ENCODE measurements at regions not wholly inside any gene's neighbourhood (a gene's known extent, or its start where the extent isn't known, plus 50 kb on each side); places are given as distances from the start of the nearest gene placed in this dataset.

DNA sequence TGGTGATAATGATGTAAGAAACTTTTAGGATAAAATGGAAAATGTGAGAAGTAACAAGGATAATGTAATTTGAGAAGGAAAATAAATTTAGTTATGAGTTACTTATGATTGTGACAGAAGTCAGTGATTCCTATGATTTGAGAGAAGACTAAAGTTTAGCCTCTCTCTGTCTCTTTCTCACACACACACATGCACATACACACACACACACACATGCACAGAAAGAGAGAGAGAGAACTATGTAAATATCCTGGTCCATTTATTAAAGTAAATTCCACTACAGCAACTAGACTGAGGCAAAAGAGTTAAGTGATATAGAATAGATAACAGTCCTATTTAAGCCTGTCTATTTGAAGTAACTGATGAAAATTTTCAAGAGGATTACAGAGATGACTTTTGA lies 375.2 kb downstream of the CD109 start:
- no peak overlapping the region for H3K4me2 ChIP-seq (ENCODE audit: insufficient read depth, low read length)
- intact Hi-C loops (cut with micrococcal nuclease) (no loop called here), in situ Hi-C loops (cut with MboI) (no loop called here)
- H3K9me1 ChIP-seq (ENCODE audit: control insufficient read depth, insufficient read depth, low read length) = no peaks in the 10 kb centered on the region
- TF ChIP-seq KAT8 (IDR thresholded peaks at IDR 0.05; ENCODE audit: low read depth) (no peak), GABPA (tag; conservative IDR thresholded peaks at IDR 0.05; ENCODE audit: low read depth) (no peak), GMEB1 (CRISPR knock-in tag; IDR thresholded peaks at IDR 0.05) (no peak), SMAD2 (IDR thresholded peaks at IDR 0.05; ENCODE audit: low read depth, low read length) (no peak)
- DNase-seq (ENCODE audit: extremely low read depth in 1 of 4, low spot score in 3 of 4) = no peak
- ATAC-seq = no peak
- H3K4me1 ChIP-seq (replicated peaks in 1 of 2; ENCODE audit: control insufficient read depth in 2 of 2, insufficient read depth in 2 of 2, low read length in 2 of 2) = no peaks in the 10 kb centered on the region
- no peak for FAIRE-seq
- no peaks in the 10 kb centered on the region for H3K27me3 ChIP-seq (ENCODE audit: control insufficient read depth in 2 of 2, insufficient read depth in 2 of 2, low read length in 2 of 2)
- H4K20me1 ChIP-seq (replicated peaks; ENCODE audit: control insufficient read depth, insufficient read depth, low read length) = no peaks in the 10 kb centered on the region
- H3K9ac ChIP-seq (ENCODE audit: insufficient read depth in 1 of 2, low read depth in 2 of 2, low read length in 2 of 2) = no peak overlapping the region
- CTCF ChIA-PET (ENCODE audit: low intra/inter-chr PET ratio) = no interaction called here
- no peak overlapping the region for H2AFZ ChIP-seq (ENCODE audit: low read depth, low read length)
- BruUV-seq (replicated peaks) = no TSS peak
- no peak overlapping the region for H3K27ac ChIP-seq (ENCODE audit: extremely low read depth, low read depth, low read length)
- POLR2A ChIA-PET = no interaction called here
- no peaks in the 10 kb centered on the region for H3K9me3 ChIP-seq (replicated peaks; ENCODE audit: control insufficient read depth, insufficient read depth, low read depth, low read length)
- H3K79me2 ChIP-seq (ENCODE audit: control insufficient read depth, insufficient read depth, low read length) = no peaks in the 10 kb centered on the region
- no peaks in the 10 kb centered on the region for H3K36me3 ChIP-seq (ENCODE audit: control insufficient read depth, insufficient read depth, low read length)
- no peak overlapping the region for H3K4me3 ChIP-seq

- 0% methylated on average over 1 of the region's 1 CpG for WGBS (ENCODE audit: insufficient coverage, low coverage, missing lambda C conversion rate)
- intact Hi-C loops (cut with micrococcal nuclease) = no loop called here
- CTCF ChIA-PET (ENCODE audit: low intra/inter-chr PET ratio) = no interaction called here
- Histone ChIP-seq H3K27me3 (ENCODE audit: control insufficient read depth in 2 of 2, insufficient read depth in 2 of 2, low read length in 2 of 2) (no peaks in the 10 kb centered on the region), H3K79me2 (ENCODE audit: control insufficient read depth, insufficient read depth, low read length) (no peaks in the 10 kb centered on the region), H3K36me3 (ENCODE audit: control insufficient read depth, insufficient read depth, low read length) (no peaks in the 10 kb centered on the region), H2AFZ (ENCODE audit: low read depth, low read length) (no peak overlapping the region), H3K9me3 (replicated peaks; ENCODE audit: control insufficient read depth, insufficient read depth, low read depth, low read length) (no peaks in the 10 kb centered on the region), H3K4me2 (ENCODE audit: insufficient read depth, low read length) (no peak overlapping the region), H3K27ac (ENCODE audit: extremely low read depth, low read depth, low read length) (no peak overlapping the region), H3K4me3 (no peak overlapping the region), H3K9me1 (ENCODE audit: control insufficient read depth, insufficient read depth, low read length) (no peaks in the 10 kb centered on the region), H3K4me1 (replicated peaks in 1 of 2; ENCODE audit: control insufficient read depth in 2 of 2, insufficient read depth in 2 of 2, low read length in 2 of 2) (no peaks in the 10 kb centered on the region), H4K20me1 (replicated peaks; ENCODE audit: control insufficient read depth, insufficient read depth, low read length) (no peaks in the 10 kb centered on the region), H3K9ac (ENCODE audit: insufficient read depth in 1 of 2, low read depth in 2 of 2, low read length in 2 of 2) (no peak overlapping the region)
- FAIRE-seq (no peak), DNase-seq (ENCODE audit: extremely low read depth in 1 of 4, low spot score in 3 of 4) (no peak), ATAC-seq (no peak)
- POLR2A ChIA-PET = no interaction called here
- BruUV-seq (replicated peaks) = no TSS peak
- in situ Hi-C loops (cut with MboI) = no loop called here
- TF ChIP-seq PHF8 (IDR thresholded peaks at IDR 0.05; ENCODE audit: borderline replicate concordance, low read length) = no peak
- TF ChIP-seq, protein P1, sequence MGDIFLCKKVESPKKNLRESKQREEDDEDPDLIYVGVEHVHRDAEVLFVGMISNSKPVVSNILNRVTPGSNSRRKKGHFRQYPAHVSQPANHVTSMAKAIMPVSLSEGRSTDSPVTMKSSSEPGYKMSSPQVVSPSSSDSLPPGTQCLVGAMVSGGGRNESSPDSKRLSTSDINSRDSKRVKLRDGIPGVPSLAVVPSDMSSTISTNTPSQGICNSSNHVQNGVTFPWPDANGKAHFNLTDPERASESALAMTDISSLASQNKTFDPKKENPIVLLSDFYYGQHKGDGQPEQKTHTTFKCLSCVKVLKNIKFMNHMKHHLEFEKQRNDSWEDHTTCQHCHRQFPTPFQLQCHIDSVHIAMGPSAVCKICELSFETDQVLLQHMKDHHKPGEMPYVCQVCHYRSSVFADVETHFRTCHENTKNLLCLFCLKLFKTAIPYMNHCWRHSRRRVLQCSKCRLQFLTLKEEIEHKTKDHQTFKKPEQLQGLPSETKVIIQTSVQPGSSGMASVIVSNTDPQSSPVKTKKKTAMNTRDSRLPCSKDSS (IDR thresholded peaks at IDR 0.05; ENCODE audit: low read depth, partially characterized antibody) = no peak
- no peak for TF ChIP-seq KDM1A (IDR thresholded peaks at IDR 0.05)
- no peak for TF ChIP-seq CREB1 (IDR thresholded peaks at IDR 0.05)
- TF ChIP-seq CREB1 (CRISPR knock-in tag; IDR thresholded peaks at IDR 0.05) = no peak
- TF ChIP-seq SP1 (CRISPR knock-in tag; IDR thresholded peaks at IDR 0.05) = no peak
- TF ChIP-seq ARID1B (IDR thresholded peaks at IDR 0.05) = no peak
- no peak for TF ChIP-seq MEIS2 (IDR thresholded peaks at IDR 0.05; ENCODE audit: partially characterized antibody)
- TF ChIP-seq ZNF696 (CRISPR knock-in tag; conservative IDR thresholded peaks at IDR 0.05) = no peak
Measured at GRCh38 chr6:74070711-74071110, 374.7 kb downstream of the CD109 start.

Data from K562 (cell line).